Activated CD4-positive, CD25-positive, alpha-beta regulatory T cell treated with anti-CD3 and anti-CD28 coated beads, Interleukin-2, amount 50 U/mL, for 16 hours (primary cell): ENCODE measurements at regions not wholly inside any gene's neighbourhood (a gene's known extent, or its start where the extent isn't known, plus 50 kb on each side); places are given as distances from the start of the nearest gene placed in this dataset.
A peak's percentile ranks its signal among the peaks of the same experiment; 100 is the strongest.
"Not testable (repeated sequence)": the region's sequence is repeated elsewhere in the genome, so short reads cannot be mapped to it uniquely, and the experiment has no call there.

Experiments
- DNase-seq: peaks from one replicate; pipeline ENCODE4 v3.0.0-alpha.2; 2020; ENCODE audit warnings: low read depth, low spot score

DNA sequence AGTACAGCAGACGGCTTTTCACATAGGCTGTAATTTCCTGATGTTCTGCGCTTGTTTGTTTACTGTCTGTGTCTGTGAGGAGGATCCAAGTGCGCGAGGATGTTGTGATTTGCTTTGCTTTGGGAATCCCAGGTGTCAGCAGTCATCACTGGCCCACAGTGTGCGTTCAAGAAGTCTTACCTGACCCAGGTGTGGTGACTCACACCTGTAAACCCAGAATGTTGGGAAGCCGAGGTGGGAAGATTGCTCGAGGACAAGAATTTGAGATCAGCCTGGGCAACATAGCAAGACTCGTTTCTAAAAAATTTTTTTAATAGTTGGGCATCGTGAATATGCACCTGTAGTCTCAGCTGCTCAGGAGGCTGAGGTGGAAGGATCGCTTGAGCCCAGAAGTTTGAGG is 110.7 kb downstream of the CRLF3 start:
- not testable (repeated sequence) for DNase-seq

DNA sequence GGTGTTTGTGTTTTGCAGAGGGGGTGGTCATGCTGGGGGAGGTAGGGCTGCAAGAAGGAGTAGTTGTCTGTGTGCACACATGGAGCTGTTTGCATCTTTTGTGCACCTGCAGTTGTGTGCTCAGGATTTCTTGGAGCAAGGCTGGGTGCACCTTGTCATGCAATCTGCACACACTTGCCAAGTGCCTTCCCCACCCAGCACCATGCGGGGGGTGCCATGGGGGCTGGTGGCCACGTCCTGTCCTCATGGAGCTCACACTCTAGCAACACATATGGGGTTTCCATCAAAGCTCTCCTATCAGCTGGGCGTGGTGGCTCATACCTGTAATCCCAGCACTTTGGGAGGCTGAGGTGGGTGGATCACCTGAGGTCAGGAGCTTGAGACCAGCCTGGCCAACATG is 111.6 kb downstream of the CRLF3 start:
- DNase-seq, result not testable (repeated sequence)

DNA sequence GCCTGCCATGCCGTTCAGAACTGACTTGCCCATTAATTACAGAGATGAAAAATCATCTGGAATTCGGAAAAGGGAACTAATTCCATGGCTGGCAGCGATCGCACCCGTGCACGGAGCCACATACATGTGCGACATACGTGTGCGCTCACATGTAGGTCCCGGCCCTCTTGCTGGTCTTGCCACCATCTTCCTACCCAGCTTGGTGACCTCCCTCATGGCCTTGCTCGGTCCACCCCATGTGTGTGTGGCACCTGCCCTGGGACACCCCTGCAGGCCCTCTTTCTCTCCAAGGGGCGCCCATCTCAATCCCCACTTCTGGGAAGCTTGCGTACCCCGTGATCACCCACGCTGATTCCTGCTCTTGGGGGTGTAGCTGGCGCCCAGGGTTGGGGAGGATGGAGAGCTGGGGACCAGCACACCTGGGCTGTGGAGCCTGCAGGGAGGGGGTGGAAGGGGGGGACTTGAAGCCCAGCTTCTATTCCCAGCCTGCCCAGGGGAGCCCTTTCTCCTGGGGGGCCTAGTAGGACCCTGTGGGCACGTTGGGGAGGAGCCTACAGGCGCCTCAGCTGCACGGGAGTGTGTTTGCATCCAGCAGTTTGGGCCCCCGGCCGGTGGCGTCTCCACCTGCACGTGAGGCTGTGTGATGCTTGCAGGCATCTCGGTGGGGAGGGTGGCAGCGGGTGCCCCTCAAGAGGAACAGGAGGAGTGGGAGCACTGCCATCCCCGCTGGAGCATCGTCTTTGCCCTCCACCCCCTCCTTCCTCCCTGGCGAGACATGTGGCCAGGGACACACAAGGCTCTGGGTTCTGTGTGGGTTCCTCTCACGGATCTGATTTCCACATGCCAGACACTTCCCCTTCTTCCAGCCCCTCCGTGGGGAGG is 112.6 kb downstream of the CRLF3 start:
- DNase-seq, result not testable (repeated sequence)

DNA sequence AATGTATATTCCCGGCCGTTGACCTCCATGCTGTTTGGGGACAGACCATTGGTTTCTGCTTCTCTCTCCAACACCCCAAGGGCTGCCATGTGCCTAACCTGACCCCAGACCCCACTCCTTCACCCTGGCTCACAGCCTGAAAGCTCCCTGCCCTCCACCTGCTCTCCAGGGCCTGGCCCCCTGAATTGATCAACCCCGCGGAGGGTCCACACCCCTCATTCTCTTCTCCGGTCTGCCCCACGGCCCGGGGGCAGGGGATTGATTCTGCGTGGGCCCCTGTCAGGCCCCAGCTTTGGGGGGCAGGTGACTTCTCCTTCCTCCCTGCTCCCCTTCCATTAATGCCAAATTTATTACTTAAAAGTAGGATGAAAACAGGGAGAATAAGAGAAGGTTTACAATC is 113.3 kb downstream of the CRLF3 start:
- DNase-seq, result not testable (repeated sequence)

DNA sequence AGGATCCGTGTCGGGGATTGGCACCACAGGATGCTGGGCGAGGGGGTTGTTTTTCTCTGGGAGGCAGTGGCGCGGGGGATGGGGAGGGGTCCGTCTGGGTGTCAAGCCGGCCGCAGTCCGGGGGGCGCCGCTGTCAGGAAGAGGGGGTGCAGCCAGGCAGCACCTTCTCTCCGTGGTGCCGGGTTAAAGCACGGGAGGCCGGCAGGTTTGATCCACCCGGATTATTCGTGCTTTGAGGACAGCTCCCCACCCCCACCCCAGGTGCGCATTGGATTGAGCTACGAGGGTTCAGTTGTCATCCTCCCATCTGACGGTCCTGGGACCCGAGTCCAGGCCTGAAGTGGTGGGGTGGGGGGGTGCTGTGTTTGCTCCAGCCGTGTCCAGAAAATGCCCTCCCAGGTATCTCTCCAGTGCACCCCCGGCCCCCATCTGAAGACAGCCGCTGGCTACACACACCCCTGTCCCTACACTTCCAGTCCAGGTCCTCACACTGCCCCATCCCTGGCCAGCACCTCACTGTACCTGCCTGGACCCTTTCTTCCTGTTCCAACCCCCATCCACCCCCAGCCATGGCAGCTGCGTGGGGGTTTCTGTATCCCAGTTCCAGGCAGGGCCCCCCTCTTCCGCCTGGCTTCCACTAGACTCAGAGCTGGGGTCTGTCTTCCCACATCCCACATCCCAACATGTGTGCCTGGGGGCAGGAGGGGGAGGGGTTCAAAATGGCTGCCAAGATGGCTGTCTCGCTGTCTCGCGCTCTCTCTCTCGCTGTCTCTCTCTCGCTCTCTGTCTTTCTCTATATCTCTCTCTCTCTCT is 114.0 kb downstream of the CRLF3 start:
- not testable (repeated sequence) for DNase-seq

DNA sequence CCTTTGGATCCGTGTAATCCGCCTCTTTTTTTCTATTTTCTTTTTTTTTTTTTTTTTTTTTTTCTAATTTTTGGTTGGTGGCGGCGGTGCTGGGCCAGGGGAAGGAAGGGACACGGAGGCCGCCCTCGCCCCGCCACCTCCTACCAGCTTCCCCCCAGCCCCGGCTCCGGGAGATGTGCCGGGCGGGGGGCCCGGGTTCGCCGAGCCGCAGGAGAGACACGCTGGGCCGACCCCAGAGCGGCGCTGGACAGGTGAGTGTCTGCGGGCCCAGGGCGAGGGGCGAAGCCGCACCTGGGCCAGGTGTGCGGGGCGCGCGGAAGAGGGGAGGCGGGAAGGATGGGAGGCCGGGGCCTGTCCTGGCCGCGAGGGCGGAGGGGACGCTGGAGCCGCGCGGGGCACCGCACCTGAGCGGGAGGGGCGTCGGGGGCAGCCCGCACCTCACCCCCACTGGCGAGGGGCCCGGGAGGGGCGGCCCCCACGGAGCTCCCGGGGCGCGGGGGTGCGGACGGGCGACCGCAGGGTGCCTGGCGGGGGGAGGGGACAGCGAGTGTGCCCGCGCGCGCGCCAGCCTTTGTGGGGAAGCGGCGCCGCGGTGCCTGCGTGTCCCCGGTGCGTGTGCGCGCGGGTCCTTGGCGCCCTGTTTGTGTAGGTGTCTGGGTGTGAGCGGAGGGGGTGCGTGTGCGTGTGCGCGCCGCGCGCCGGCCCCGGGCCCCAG is 114.8 kb downstream of the CRLF3 start:
- DNase-seq, result not testable (repeated sequence)

DNA sequence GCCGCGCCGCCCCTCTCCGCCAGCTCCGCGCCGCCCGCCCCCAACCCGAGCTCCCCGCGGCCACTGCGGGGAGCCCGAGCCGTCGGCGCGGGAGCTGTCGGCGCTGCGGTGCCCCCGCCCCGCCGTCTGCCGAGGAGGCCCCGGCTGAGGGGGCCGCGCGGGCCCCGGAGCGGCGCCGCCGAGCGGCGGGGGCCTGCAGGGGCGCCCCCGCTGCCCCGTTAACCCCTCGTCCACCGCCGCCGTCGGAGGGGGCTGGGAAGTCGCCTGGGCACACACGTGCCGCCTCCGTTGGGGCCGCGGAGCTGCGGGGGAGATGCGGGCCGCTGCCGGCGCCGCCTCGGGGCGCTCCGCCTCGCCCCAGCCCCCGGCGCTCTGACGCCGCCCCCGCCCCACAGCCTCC is 115.4 kb downstream of the CRLF3 start:
- not testable (repeated sequence) for DNase-seq

DNA sequence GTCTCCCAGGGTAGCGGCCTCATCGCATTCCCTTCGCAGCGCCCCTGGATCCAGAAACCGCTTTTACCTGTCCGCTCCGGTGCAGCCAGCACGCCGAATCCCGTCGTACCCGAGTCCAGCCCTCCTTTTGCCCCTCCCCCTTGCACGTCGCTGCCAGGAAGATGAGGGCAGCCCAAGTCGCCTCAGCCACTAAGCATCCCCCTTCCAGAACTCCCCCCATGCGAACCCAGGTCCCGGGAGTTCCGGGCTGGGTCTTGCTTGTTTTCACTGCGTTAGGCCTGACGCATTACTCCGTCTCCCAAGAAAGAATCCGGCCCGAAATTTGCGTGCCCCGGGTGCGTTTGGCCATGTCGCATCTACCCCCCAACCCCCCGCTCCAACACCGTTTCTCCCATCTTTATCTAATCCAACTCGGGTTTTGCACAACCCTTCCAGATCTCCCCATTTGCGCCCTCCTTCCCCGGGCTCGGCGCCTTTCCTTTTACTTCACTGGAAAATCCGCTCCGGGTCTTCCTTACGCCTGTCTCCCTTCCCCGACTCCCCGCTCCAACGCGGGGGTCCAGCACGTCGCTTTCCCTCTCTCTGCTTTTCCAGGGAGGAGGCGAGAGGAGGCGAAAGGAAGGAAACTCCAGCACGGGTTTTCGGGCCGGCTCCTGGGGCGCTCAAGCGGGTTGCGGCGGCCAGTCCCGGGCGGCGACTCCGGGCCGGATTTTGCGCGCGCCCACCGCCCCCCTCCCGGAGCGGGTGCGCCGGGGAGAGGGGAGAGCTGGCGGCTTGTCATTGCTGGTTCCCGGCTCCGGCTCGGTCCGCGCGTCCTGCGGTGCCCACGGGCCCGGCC is 116.0 kb downstream of the CRLF3 start:
- DNase-seq, result peak; percentile 37

DNA sequence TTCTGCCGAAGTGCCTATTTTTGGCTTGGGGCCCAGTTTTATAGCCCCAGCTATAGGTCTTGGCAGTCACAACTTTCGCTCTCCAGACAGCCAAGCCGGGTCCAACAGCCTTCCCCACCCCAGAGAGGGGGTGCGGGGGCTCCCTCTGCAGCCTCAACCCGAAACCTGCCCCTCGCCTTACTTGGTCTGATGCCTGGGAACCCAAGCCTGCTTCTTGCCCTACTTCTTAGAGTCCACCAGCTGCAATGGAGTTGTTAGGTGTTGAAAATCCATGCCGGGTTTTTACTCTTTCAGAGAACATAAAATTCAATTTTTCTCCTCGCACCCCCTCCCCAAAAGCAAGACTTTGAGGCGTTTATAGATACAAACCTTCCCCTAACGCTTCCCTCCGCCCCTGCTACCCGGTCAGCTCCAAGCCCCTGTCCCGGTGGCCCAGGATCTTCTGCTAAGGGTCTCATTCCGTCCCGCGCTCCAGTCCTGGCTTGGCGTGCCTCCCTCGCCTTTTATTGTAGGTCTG is 116.7 kb downstream of the CRLF3 start:
- DNase-seq, result not testable (repeated sequence)

DNA sequence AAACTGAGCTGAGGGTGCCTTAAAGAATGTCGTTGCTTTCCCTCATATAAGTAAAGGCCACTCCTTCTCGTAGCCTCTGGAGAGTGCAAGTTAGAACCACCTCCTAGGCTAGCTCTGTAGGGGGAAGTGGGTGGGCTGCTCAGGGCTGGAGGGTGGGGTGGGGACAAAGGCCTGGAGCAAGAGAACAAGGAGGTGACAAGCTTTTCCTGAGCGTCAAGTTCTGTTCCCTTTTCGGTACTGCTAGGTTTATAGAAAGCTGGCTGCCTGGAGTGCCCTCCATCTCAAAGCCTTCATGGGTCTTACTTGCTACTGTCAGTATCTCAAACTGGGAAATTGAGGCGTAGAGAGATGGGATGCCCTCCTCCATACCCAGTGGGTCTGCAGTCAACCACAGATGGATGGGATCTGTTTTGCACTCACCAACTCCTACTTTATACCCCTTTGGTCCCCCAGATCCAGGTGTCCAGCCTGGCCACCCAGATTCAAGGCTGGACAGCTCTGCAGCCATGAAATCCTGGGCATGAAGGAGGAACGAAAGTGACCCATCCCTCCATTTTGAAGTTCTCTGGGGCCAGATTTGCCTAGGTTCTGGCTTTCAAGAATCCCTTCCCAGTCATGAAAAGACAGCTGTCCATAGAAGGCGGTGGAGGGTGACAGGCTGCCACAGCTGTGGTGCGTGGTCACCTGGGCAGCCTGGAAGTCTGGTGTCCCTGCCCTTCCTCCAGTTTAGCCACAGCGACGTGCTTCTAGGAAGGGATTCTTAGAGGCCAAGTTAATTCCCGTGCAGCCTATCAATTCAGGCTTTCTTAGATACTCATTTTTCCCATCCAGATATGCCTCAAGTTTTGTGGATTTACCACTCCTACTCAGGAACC is 117.8 kb downstream of the CRLF3 start:
- not testable (repeated sequence) for DNase-seq

DNA sequence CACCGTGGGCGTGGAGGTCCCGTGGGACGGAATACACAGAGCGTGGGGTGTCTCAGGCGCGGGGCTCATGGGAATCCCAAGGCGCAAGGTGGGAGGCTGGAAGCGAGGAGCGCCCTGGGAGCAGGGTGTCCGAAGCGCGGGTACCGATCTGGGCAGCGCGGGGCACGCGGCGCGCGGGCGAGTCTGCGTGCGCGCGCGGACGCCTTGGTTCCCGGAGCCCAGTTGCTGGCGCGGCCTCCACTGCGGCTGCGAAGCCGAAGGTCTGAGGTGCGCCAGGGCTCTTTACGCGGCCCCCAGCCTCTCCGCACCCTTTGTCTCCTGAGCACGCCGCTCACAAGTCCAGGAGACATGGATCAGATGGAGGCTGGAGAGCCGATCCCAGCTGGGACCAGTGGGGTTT is 118.5 kb downstream of the CRLF3 start:
- not testable (repeated sequence) for DNase-seq

DNA sequence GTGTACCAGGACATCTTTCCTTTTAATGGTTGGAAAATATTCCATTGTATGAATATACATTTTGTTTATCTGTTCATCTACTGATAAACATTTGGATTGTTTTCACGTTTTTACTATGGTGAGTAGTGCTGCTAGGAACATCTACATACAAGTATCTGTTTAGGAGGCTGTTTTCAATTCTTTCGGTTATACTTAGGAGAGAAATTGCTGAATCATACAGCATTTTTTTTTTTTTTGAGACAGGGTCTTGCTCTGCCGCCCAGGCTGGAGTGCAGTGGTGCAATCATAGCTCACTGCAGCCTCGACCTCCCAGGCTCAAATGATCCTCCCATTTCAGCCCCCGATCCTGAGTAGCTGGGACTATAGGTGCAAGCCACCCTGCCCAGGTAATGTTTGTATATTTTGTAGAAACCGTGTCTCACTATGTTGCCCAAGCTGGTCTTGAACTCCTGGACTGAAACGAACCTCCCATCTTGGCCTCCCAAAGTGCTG is 122.9 kb downstream of the CRLF3 start:
- no peak for DNase-seq

DNA sequence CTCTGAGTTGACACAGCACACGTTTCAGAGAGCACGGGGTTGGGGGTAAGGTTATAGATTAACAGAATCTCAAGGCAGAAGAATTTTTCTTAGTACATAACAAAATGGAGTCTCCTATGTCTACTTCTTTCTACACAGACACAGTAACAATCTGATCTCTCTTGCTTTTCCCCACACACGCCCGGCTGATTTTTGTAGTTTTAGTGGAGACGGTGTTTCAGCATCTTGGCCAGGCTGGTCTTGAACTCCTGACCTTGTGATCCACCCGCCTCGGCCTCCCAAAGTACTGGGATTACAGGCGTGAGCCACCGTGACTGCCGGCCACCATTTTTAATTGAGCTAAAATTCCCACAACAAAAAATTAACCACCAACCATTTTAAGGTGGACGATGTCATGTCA is 123.7 kb downstream of the CRLF3 start:
- not testable (repeated sequence) for DNase-seq

DNA sequence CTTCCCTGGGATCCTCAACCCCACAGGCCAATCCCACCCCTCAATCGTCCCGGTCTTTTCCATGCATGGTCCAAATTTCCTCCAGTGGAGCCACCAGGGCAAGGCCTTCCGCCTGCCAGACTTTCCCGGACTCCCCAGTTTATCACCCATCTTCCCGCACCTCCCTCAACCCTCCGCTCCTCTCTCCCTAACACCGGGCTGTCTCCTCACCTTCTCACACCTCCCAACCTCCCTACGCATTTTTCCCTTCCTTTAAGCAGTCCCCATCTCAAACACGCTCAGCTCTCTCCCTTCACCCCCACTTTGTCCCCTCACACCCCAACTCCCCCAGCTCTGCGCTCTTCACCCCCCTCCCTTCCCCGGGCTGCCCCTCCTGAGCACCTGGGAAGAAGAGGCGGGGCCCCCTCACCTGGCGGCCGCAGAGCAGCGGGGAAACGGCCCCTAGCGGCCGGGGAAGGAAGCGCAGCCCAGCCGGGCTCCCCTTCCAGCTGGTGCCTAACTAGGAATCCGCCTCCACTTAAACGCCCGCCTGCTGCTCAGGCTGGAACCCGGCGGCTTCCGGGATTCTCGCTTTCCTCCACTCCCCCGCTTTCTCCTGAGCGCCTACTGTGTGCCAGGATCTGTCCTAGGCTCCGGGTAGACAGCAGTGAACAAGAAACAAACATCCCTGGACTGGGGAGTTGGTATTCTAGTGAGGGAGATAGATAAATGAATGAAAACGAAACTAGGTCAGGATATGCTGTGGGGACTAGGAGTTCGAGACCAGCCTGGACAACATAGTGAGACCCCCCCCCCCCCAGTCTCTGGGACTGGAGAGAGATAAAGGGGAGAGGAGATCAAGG is 126.7 kb downstream of the CRLF3 start:
- DNase-seq, result peak; percentile 28

DNA sequence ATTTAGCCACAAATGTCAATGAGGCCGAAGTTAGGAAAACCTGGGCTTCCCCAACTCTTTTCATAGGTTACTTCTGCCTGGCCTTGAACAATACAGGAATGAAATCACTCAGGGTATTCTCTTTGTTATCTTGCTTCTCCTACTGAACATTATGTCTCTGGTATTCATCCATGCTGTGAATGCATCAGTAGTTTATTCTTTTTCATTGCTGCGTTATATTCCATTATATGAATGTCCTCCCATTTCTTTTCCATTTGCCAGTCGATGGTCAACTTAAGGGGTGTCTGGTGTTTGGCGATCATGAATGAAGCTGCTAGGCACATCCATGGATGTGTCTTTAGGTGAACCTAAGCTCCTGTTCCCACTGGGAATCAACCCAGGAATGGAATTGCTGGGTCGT is 128.3 kb downstream of the CRLF3 start:
- no peak for DNase-seq

DNA sequence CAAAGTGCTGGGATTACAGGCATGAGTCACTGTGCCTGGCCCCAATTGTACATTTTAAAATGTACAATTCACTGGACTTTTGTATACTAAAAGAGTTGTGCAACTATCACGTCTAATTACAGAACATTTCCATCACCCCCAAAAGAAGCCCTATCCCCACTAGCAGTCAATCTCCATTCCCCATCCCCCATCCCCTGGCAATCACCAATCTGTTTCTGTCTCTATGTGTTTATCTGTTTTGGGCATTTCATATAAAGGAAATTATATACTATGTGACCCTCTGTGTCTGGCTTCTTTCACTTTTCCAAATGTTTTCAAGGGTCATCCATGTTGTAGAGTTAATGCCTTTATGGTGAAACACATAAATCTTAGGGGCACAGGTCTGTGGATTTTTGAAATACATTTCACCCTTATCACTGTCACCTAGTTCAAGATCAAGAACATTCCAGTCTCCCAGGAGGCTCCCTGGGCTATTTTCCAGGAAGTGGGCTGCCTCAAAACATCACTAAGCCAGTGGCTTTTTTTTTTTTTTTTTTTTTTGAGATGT is 129.2 kb downstream of the CRLF3 start:
- not testable (repeated sequence) for DNase-seq

DNA sequence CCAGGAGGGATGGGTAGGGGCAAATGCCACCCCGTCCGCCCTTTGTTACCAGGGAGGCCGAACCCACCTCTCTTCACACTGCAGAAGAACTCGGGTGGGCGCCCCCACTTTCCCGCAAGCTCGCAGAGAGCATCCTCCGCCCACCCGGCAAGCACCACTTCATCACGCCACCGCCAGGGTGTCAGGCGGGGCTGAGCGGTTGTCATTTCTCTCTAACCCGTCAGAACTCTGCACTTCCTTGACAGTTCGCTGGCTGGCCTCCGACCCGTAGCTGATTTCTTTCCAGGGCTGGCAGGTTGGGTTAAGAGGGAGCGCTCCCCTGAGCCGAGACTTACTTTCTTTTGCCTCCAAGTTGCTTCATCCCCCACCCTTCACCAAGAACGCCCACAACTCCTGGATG is 130.7 kb downstream of the CRLF3 start:
- DNase-seq, result not testable (repeated sequence)

DNA sequence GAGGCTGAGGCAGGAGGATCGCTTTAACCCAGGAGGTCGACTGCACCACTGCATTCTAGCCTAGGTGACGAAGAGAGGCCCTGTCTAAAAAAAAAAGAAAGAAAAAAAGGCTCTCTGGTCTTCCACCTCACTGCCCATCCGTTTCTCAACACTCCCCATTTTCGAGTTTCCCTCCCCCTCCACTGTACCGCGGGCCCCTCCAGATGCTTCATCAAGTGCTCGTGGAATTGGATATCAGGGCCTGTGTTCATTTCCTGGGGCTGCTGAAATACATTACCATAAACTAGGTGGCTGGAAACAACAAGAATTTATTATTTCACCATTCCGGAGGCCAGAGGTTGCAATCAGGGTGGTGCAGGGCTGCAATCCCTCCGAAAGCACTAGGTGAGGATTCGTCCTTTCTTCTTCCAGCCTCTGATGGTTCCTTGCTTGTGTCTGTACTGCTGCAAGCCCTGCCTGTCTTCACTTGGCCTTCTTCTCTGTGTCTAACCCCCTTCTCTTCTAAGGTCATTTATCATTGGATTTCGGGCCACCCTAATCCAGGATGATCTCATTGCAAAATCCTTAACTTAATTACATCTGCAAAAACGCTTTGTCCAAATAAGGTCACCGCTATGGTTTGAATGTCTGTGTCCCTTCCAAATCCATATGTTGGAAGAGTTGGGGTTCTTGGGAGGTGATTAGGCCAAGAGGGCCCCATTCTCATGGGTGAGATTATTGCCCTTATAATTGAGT is 135.1 kb downstream of the CRLF3 start:
- DNase-seq, result not testable (repeated sequence)
